ENCODE measurements at regions not wholly inside any gene's neighbourhood (a gene's known extent, or its start where the extent isn't known, plus 50 kb on each side); places are given as distances from the start of the nearest gene placed in this dataset.

DNA sequence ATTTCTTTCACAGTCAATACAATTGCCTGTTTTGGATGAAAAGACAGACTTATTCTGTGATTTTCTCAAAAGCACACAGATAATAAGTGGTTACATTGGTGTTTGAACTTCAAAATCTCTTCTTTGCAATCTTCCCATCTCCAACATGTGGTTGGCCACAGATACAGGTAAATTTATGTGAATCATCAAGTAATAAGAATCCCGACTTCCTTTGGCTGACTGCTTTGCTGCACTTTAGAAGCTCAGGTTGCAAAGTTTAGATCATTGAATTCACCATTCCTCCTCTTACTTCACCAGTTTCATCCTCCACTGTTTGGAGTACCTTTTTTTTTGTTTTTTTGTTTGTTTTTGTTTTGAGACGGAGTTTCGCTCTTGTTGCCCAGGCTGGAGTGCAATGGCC is 56.5 kb upstream of the ADRB2 start:
- TF ChIP-seq, protein P1, sequence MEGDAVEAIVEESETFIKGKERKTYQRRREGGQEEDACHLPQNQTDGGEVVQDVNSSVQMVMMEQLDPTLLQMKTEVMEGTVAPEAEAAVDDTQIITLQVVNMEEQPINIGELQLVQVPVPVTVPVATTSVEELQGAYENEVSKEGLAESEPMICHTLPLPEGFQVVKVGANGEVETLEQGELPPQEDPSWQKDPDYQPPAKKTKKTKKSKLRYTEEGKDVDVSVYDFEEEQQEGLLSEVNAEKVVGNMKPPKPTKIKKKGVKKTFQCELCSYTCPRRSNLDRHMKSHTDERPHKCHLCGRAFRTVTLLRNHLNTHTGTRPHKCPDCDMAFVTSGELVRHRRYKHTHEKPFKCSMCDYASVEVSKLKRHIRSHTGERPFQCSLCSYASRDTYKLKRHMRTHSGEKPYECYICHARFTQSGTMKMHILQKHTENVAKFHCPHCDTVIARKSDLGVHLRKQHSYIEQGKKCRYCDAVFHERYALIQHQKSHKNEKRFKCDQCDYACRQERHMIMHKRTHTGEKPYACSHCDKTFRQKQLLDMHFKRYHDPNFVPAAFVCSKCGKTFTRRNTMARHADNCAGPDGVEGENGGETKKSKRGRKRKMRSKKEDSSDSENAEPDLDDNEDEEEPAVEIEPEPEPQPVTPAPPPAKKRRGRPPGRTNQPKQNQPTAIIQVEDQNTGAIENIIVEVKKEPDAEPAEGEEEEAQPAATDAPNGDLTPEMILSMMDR (IDR thresholded peaks at IDR 0.05; ENCODE audit: insufficient read depth, low read depth, low read length), result no peak
- DNase-seq (ENCODE audit: low read depth), result no peak
- no peak overlapping the region for H3K4me3 ChIP-seq (ENCODE audit: low read depth, low read length)

DNA sequence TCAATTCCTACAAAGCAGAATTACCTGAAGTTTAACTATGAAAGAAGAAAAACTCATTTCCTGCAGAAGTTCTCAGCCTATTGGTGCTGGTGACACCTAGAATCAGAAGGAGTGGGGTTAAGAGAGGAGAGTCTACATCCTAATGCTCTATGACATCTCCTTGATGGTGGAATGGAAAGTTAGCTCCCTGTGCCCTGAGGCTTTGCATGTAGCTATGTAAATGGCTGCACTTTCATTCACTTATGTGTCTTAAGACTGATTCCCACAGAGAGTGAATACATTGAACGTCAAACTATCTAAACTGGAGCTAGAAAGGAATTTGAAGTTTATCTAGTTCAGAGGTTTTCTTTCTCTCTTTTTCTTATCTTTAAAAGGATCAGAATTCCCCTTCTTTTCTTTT is 52.1 kb upstream of the ADRB2 start:
- no peak overlapping the region for H3K4me3 ChIP-seq (ENCODE audit: low read depth, low read length)
- DNase-seq (ENCODE audit: low read depth), result no peak
- TF ChIP-seq, protein P1 (IDR thresholded peaks at IDR 0.05; ENCODE audit: insufficient read depth, low read depth, low read length), result no peak

DNA sequence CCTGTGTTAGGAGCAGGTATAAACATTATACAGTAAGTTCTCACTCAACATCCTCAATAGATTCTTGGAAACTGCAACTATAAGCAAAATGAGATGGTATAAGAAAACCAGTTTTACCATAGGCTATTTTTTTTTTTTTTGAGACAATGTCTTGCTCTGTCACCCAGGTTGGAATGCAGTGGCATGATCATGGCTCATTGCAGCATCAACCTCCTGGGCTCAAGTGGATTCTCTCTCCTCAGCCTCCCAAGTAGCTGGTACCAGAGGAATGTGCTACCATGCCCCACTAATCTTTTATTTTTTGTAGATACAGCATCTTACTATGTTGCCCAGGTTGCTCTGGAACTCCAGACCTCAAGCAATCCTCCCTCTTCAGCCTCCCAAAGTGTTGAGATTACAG is 50.1 kb upstream of the ADRB2 start:
- TF ChIP-seq, protein P1 (IDR thresholded peaks at IDR 0.05; ENCODE audit: insufficient read depth, low read depth, low read length), result no peak
- H3K4me3 ChIP-seq (ENCODE audit: low read depth, low read length), result no peak overlapping the region
- DNase-seq (ENCODE audit: low read depth), result no peak
